Endometrial microvascular endothelial cells (primary cell): ENCODE measurements at regions not wholly inside any gene's neighbourhood (a gene's known extent, or its start where the extent isn't known, plus 50 kb on each side); places are given as distances from the start of the nearest gene placed in this dataset.
"Not testable (repeated sequence)": the region's sequence is repeated elsewhere in the genome, so short reads cannot be mapped to it uniquely, and the experiment has no call there.

Source experiments
- in situ Hi-C: cut with HindIII; loops from 2 replicates; pipeline ENCODE4 v1.10.0; 2017; ENCODE audit warnings: low sequenced_read_pairs, low pct_unique_long_range_greater_than_20kb; ENCODE audit errors: inconsistent ontology term

GRCh38 chr6:112401083-112401482, 54.0 kb downstream of the RFPL4B start:
- in situ Hi-C loops, result no loop called here

DNA sequence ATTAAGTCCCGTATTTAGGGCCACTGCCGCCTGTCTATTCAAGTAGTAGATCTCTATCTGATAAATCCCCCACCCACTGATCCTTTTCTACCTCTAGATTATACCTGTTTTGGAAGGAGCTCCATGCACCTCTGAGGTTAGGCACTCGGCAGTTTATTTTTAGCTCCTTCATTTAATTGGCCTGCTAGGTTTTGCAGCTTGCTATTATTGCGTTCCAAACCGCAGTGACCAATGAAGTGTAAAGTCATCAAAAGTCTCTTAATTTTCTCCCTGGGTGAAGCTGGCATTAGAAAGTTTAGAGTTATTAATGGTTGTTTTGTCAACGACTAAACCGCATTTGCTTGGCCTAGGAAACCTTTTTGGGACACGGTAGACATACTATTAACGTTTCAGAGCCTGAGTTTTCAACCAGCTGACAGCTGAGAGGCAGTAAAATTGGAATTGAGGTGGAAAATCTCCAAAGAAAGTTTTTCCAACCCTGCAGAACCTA, 60.0 kb downstream of the RFPL4B start:
- in situ Hi-C loops, result no loop called here

GRCh38 chr6:112408522-112408921, 61.4 kb downstream of the RFPL4B start:
- in situ Hi-C loops, result no loop called here

GRCh38 chr6:112409311-112409710, 62.2 kb downstream of the RFPL4B start:
- in situ Hi-C loops, result no loop called here

DNA sequence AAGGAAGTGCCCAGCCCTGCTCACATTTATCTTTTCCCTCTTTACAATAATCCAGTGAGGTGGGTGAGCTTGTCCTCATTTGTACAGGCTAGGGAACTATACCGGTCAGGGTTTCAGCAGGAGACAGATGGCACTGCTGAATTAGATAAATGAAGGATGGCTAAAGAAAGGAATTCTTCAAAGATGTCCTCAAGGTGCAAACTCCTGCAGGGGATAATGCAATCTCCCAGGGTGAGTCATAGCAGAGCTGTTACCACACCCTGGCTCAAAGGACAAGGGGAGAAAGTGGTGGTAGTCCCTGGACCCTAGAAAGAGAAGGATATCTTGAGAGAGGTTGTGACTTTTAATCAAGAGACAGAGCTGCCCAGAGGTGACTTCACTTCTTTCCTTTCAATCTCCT, 66.7 kb downstream of the RFPL4B start:
- in situ Hi-C loops, result no loop called here

DNA sequence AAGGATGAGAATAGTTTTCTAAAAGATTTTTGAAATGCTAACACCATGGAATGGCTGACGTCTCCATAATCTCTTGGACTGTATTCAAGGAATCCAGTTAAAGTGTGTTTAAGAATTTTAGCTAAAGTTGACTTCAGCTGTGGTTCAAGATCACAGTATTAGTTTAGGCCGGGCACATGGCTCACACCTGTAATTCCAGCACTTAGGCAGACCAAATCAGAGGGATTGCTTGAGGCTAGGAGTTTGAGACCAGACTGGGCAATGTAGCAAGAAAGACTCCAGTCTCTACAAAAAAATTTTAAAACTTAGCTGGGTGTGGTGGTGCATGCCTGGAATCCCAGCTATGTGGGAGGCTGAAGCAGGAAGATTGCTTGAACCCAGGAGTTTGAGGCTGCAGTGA, 68.2 kb downstream of the RFPL4B start:
- in situ Hi-C loops, result no loop called here

GRCh38 chr6:112416866-112417265, 69.7 kb downstream of the RFPL4B start:
- in situ Hi-C loops, result no loop called here

DNA sequence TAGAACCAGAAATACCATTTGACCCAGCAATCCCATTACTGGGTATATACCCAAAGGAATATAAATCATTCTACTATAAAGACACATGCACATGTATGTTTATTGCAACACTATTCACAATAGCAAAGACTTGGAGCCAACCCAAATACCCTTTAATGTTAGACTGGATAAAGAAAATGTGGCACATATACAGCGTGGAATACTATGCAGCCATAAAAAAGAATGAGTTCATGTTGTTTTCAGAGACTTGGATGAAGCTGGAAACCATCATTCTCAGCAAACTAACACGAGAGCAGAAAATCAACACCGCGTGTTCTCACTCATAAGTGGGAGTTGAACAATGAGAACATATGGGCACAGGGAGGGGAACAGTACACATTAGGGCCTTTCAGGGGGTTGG, 79.9 kb downstream of the RFPL4B start:
- in situ Hi-C loops, result not testable (repeated sequence)

DNA sequence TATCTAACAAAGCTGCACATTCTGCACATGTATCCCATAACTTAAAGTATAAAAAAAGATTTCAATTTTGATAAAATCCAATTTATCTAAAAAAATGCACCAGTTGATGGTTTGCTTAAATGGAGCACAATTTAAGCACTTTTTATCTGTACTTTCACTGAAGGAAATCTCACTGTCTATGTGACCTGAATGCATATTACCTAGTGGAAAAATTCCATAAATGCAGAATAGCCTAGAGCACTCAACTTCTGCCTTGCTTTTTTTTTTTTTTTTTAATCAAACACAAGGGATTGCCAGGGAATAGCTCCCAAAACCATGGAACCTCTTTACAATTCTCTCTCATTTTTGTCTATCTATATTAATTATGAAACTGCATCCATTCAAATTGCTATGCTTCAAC, 80.4 kb downstream of the RFPL4B start:
- in situ Hi-C loops, result no loop called here

- in situ Hi-C loops, result no loop called here
Observed at GRCh38 chr6:112428477-112428876, 81.3 kb downstream of the RFPL4B start.

DNA sequence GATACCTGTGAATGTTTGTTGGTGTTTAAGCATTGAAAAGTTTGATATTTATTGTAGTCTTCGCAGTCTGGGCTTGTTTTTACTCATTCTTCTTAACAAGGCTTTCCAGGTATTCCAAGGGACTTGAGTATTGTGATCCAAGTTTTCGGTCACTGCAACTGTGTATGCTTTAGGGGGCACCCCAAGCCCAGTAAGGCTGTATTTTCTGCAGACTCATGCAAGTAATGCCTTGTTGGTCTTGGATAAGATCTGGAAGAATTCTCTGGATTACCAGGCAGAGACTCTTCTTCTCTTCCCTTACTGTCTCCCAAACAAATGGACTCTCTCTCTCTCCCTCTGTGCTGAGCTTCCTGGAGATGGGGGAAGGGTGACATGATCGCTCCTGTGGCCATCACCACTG, 82.1 kb downstream of the RFPL4B start:
- in situ Hi-C loops, result no loop called here

DNA sequence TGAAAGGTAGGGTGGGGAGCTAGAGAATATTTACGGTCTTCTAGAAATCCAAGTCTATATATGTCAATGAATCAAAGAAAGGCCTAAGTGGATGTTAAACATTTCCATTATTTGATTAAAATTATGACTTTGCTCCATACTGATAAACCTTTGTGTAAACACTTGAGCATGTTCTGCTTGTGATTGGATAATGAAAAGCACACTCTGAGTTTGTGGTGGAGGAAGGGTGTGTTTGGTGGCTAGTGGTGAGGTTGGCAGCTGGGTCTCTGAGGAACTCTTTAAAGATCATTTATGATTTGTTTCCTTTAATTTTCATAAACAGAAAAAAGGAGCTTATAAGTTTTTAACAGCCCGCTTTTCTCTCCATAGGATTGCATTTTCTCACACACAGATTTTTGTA, 84.7 kb downstream of the RFPL4B start:
- in situ Hi-C loops, result no loop called here

GRCh38 chr6:112432853-112433252, 85.7 kb downstream of the RFPL4B start:
- in situ Hi-C loops, result no loop called here

- in situ Hi-C loops, result no loop called here
Observed at GRCh38 chr6:112433457-112433856, 86.3 kb downstream of the RFPL4B start.

DNA sequence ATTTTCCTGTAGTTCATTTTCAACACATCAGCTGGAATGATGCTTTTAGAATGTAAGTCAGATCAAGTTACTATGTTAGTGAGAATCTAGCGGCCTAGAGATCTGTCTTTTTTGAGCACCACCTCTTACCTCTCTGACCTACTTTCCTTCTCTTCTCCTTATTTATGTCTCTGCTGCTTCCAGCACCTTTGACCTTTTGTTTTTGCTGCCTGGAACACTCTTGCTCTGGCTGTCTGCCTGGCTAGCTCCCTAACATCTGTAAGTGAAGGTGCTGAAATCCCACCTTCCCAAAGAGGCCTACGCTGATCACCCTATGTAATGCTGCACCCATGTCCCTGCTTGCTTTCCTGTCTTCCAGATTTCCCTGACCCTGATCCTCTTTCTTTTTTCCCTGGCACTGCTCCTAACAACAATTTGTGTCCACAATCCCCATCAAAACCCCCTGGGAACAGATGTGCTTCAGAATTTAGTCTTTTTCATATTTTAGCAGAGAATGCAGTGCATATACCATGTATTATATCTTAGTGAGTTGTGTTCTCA, 87.8 kb downstream of the RFPL4B start:
- in situ Hi-C loops, result no loop called here

DNA sequence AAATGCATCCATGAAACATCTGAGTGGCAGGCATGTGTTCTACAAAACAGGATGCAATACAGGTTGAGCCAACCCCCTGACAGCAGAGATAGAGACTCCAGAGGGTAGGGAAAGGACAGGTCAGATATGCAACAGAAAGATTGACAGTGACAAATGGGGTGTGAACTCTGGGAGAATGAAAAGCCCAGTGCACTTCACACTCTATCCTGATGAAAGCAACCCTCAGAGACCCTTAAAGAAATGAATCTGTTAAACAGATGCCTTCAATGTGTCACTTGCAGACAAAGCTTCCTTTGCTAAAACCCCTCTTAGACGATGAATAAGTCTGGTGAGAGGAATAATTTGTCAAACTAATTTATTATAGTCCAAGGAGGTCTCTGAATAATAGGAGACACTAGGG, 89.9 kb downstream of the RFPL4B start:
- in situ Hi-C loops, result no loop called here

- in situ Hi-C loops, result no loop called here
Observed at GRCh38 chr6:112439010-112439409, 91.9 kb downstream of the RFPL4B start.

- in situ Hi-C loops, result no loop called here
Observed at GRCh38 chr6:112439432-112439831, 92.3 kb downstream of the RFPL4B start.

GRCh38 chr6:112441607-112442006, 94.5 kb downstream of the RFPL4B start:
- in situ Hi-C loops, result no loop called here

GRCh38 chr6:112443179-112444065, 96.3 kb downstream of the RFPL4B start:
- in situ Hi-C loops, result no loop called here
